HTR-8/SVneo (cell line): ENCODE measurements at regions not wholly inside any gene's neighbourhood (a gene's known extent, or its start where the extent isn't known, plus 50 kb on each side); places are given as distances from the start of the nearest gene placed in this dataset.
A peak's percentile ranks its signal among the peaks of the same experiment; 100 is the strongest.
"Not testable (repeated sequence)": the region's sequence is repeated elsewhere in the genome, so short reads cannot be mapped to it uniquely, and the experiment has no call there.

Experiments used
- DNase-seq: peaks from one replicate; pipeline ENCODE4 v3.0.0; 2011; ENCODE audit warnings: low spot score, mixed read lengths; ENCODE audit not compliant: insufficient read length
- FAIRE-seq: peaks from 2 replicates; lab custom pipeline; 2011; peaks lifted over from hg19 to GRCh38; lab: Jason Lieb, UNC

DNA sequence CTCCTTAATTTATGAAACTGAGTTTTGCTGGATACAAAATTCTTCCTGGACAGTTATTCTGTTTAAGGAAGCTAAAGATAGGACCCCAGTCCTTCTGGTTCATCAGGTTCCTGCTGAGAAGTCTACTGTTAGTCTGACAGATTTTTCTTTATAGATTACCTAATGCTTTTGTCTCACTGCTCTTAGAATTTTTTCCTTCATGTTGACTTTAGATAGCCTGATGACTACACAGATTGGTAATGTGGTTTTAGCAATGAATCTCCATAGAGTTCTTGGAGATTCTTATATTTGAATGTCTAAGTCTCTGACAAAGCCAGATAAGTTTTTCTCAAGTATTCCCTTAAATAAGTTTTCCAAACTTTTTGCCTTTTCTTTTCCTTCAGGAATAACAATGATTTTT lies 419.7 kb downstream of the CDH10 start:
- FAIRE-seq (no peak), DNase-seq (no peak)

DNA sequence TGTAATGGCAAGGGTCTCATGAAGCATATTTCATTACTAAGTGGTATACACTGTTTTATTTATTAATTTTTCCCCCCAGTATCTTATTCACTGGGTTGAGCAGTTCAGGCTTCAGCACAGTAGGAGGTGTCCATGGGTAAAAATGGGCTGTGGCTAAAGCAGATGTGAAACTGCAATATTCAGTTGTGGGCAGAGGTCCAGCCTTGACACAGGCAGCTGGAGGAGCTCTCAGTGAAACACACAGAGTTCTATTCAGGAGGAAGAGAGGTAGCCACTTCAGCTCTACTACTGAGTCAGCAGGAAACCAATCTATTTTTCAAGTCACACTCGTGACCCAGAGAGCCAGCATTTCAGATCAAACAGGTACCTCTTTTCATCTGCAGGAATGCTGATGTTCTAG lies 418.3 kb downstream of the CDH10 start:
- FAIRE-seq (peak; percentile 88), DNase-seq (no peak)

DNA sequence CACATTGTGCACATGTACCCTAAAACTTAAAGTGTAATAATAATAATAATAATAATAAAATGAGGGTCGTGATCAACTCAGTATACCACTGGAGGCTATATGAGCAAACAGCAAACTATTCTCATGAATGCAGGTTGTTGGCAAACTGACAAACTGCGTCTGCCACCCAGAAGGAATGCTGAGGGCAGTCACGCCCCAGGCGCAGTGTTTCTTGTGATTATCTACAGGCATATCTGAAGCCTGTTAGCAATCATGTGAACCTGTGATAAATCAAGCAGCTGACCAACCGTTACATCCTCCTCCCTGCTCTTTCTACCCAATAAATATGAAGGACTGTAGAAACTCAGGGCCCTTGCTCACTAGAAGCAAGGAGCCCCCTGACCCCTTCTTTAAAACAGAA lies 416.9 kb downstream of the CDH10 start:
- not testable (repeated sequence) for DNase-seq
- FAIRE-seq: peak; percentile 60

DNA sequence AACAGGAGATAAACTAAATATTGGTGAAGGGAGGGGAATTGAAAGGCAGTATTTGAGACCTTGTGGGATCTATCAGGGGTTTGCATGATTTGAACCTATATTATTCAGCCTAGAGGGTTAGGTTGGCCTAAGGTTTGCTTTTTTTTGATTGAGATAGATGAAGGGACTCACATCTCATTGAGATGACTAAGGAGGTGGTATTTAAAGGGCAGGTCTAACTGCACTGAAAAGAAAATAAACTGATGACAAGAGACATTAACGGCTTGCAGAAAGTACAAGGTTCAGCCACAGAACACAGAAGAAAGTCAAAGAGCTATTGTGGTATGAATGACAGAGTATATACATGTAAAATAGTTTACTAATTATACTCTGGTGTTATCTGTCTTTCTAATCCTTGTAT lies 412.7 kb downstream of the CDH10 start:
- no peak for DNase-seq

DNA sequence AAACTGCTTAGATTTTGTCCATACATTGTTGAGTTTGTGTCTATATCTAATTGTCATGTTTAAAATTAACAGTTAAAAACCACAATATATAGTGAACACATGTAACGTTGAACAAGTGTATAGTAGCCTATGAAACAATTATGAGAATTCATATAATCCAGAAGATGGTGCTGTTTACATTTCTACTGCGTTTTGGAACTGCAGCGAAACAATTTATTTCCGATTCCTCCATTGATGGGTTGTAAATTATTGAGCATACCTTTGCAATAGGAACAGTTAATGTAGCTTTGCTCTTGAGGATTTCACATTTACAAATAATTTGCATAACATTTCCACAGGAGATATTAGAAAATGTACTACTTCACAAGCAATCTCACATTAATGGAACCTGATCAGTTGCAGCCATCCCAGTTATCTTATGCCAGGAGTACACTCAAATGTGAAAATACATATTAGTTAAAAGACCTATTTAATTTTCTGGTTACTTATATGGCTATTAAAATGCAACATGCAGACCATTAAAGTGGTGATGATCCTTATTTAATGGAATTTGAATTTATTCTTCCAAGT lies 411.8 kb downstream of the CDH10 start:
- DNase-seq: no peak
- FAIRE-seq: peak; percentile 42

More for the DNA sequence above, 412.7 kb downstream of the CDH10 start:
- FAIRE-seq: no peak

DNA sequence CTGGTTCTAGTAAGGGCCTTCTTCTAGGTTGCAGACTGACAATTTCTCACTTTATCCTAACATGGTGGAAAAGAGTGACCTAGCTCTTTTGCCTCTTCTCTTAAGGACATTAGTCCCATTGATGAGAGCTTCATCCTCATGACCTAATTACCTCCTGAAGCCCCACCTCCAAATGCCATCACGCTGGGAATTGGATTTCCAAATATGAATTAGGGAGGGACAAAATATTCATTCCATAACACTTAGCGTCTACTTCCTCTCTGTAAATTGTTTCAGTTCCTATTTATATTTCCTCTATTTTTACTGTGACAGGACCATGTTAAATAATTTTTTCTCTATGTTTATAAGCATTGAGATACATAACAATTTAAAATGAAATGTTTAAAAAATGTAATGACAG lies 408.8 kb downstream of the CDH10 start:
- DNase-seq (no peak), FAIRE-seq (no peak)

DNA sequence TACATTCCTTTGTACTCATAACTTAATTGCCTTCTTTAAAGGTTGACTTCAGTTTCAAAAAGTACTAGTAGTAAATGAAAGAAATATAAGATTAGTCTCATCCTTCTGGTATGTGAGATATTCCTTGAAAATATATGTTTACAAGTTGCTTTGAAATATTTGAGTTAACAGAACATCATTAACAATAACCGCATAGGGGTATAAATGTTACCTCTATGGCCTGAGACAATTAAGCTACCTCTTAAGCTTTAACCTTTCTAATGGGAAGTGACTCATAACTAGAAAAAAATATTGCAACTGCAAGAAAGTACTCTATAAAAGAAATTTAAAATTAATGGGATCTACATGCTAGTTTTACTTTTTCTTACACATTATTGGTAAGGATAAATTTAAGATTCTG lies 399.0 kb downstream of the CDH10 start:
- peak; percentile 26 for FAIRE-seq
- peak; percentile 15 for DNase-seq

DNA sequence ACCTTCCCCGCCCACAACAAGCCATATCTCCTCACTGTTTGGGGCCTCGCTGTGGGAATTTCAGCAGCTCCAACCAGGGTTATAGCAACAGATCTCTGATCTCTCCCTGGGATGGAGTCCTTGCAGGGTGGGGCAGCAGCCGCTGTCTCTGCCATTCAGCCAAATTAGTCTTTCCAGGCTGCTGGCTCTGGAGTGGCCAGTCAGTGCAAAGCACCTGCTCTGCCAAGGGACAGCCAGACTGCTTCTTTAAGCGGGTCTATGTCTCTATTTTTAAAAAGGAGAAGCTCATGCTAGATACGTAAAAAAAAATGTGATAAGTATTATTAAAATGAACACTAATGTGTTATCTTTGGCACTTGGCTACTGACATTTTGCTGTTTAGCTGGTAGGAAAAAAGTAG lies 380.2 kb downstream of the CDH10 start:
- no peak for DNase-seq
- no peak for FAIRE-seq

DNA sequence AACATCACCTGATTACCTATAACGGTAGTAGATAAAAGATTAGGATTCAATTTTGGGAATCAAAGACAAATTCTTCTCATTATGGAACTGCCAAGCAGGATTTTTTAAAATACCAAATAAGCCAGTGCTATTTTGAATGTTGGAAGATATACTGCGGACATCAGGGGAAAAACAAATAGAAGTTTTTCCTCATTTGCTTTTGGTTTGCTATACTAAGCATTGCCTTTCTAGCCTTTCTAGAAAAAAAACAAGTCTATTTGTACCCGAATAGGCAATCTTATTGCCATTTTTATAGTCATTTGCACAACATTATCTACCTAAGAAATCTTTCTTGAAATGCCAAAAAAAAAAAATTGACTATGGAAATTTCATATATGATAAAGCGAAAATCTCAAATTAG lies 379.5 kb downstream of the CDH10 start:
- no peak for FAIRE-seq

DNA sequence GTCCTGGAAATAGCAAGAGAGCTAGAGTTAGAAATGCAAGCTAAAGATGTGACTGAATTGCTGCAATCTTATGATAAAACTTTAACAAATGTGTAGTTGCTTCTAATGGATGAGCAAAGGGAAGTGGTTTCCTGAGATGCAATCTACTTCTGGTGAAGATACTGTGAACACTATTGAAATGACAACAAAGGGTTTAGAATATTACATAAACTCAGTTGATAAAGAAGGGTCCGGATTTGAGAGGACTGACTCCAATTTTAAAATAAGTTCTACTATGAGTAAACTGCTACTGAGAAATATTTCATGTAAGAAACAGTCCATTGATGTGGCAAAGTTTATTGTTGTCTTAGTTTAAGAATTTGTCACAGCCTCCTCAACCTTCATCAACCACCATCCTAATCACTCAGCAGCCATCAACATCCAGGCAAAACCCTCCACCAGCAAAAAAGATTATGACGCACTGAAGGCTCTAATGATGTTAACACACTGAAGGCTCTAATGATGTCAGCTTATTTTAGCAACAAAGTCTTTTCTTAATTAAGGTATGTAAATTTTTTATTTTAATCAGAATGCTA lies 376.2 kb downstream of the CDH10 start:
- no peak for DNase-seq
- FAIRE-seq: no peak

More for the DNA sequence above, 379.5 kb downstream of the CDH10 start:
- DNase-seq: no peak

DNA sequence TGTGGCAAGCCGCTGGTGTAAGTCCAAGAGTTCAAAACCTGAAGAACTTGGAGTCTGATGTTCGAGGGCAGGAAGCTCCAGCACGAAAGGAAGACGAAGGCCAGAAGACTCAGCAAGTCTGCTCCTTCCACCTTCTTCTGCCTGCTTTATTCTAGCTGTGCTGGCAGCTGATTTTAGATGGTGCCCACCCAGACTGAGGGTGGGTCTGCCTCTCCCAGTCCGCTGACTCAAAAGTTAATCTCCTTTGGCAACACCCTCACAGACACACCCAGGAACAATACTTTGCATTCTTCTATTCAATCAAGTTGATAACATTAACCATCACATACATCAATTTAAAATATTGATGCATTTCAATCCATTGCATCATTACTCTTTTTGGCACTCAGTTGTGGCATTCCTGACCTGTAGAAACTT lies 373.1 kb downstream of the CDH10 start:
- not testable (repeated sequence) for FAIRE-seq

DNA sequence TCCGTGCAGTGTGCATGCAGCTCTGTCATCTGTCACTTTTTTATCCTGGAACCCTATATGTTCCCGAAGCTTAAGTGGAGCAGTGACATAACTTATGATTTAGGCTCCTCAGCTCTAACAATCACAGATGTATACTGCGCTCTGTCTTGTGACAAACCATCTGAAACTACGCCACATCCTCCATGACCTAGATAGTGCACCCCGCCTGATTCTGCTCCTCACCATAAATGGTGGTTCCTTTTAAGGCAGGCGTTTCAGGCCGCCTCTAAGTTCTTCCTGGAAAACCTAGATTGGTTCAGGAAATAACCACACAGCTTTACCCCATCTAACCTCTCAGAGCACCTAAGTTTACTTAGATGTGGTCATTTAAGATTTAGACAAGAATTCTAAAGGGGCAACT lies 372.0 kb downstream of the CDH10 start:
- FAIRE-seq: no peak
- no peak for DNase-seq

More for the DNA sequence above, 373.1 kb downstream of the CDH10 start:
- not testable (repeated sequence) for DNase-seq

DNA sequence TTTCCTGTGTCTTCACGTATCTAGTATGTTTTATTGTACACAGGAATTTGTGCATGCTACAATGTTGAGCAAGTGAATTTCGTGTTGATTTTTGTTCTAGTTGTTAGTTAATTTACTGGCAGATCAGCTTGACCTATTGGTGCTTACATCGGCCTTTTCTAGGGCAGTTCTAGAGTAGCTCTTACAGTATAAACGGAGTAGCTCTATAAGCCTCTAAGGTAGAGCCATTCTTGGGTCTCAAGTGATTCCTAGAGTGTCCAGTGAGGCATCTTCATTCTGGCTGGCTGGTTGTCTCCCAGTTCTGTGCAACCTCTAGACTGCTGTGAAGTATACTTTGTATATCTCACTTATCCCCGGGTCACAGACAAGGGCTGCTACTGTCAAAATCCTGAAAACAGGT lies 364.6 kb downstream of the CDH10 start:
- no peak for DNase-seq
- FAIRE-seq: no peak

DNA sequence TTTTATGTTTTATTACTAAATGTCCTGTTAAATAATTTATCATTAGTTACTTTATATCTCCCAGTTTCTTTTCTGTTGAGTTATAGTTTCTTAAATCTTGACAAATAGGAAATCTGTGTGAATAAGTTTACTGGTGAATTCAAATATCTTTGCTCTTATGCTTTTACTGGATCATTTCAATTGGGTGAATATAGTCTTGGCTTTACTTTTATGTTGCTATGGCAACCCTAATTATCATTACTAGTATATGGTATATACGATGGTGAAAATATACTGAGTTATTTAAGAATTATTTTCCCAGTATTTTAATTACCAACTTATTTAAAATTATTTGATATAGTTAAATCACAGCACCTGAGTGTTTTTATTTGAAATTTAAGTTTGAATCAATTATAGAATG lies 363.0 kb downstream of the CDH10 start:
- DNase-seq (no peak), FAIRE-seq (no peak)

DNA sequence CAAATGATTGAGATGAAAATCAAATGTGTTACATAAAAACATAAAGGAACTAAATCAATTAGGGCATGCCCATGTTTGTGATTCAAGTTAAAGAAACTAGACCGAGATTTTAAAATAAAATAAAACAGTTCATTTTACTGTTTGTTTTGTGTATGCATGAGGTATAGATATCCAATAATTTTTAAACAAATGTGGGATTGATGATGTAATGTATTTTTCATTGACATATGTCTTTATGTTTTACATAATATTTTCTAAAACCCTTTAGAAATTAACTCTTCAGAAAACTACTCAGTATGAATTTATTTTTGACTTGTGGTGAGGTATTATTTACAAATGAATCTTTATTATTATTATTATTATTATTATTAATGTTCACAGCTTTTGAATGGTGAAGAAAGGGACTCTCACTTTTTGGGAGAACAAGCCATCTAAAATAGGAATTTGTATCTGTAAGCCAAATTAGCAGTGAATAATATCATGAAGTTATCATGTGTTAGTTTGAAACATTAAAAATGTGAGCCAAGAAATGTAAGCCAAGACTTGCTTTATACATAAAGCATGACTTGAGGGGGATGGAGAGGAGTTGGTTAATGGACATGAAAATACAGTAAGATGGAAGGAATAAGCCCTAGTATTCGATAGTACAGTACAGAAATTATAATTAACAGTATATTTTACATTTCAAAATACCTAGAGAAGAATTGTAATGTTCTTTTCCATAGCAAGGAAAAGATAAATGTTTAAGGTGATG lies 355.0 kb downstream of the CDH10 start:
- FAIRE-seq: no peak
- DNase-seq: no peak

DNA sequence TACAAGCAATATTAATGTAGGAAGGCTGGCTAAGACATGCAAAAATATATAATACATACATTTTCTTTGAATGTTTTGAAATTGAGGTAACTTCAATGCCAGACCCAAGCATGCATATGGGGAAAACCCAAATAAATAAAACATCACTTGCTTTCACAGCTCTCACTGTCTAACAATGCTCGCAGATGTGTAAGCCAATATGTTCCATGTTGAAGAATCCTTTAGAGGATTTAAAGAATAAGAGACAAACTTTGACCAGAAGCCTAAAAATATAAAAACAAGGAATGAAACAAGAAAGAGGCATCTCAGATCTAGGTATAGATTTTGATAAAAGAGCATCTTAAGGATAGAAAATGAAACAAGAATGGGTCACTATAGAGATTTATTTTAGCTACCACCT lies 354.2 kb downstream of the CDH10 start:
- DNase-seq: no peak

DNA sequence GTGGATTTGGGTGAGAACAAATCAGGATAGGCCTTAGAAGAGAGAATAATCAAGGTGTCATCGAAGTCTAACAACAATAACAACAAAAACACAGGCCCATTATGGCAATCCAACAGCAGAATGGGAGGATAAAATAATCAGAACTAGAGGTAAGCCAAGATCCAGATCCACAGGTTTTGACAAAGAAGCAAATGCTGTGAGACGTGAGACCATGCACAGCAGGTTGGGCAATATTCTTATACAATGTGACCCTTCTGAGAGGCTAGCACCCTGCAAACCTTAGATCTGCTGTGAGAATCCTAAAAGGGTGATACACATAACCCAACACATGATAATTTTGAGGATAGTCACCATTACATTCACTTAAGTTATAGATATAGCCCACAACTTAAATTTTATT lies 352.9 kb downstream of the CDH10 start:
- FAIRE-seq (peak; percentile 20), DNase-seq (no peak)

More for the DNA sequence above, 354.2 kb downstream of the CDH10 start:
- FAIRE-seq: no peak

DNA sequence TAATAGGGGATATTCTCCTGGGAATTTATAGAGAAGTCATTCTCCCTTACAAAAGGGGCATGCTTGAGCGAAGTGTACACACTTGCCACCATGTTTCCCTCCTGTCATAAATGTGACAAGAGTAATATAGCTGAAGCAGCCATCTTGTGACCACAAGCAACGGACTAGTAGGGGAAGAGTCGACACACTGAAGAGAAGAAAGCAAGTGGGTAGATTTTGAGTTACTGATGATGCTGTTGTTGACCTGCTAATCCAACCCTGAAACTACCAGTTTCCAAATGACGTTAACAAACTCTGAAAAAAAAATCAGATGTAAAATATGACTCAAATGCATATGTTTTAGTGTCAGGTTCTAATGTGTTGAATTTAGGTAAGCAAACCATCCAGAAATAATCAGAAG lies 350.4 kb downstream of the CDH10 start:
- no peak for DNase-seq
- FAIRE-seq: peak; percentile 44

DNA sequence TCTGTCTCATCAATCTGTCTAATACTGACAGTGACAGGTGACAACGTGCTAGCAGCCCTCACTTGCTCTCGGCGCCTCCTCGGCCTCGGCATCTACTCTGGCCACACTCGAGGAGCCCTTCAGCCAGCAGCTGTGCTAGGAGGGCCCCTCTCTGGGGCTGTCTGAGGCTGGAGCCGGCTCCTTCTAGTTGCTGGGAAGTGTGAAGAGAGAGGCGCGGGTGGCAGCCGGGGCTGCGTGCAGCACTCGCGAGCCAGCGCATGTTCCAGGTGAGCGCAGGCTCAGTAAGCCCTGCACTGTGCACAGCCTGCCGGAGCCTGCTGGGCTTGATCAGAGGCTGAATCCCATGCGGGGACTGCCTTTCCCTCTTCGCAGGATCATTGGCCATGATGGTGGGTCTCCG lies 330.7 kb downstream of the CDH10 start:
- FAIRE-seq (no peak), DNase-seq (no peak)

DNA sequence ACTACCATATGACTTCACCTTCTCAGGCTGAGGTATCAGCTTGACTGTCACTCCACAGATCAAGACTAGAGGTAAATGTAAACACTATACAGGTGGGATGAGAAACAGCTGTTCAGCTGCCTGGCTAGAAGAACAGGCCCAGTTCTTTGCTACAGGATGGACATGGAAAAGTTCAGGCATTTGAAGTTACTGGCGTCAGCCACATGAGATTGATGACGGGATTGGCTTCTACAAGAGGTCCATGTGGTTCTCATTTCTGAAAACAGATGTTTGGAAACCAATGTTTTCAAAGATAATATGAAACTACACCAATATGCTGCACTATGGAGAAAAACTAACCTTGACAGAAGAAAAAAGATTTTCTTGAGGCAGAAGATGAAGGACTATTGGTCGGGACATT lies 324.1 kb downstream of the CDH10 start:
- peak; percentile 28 for FAIRE-seq
- no peak for DNase-seq

DNA sequence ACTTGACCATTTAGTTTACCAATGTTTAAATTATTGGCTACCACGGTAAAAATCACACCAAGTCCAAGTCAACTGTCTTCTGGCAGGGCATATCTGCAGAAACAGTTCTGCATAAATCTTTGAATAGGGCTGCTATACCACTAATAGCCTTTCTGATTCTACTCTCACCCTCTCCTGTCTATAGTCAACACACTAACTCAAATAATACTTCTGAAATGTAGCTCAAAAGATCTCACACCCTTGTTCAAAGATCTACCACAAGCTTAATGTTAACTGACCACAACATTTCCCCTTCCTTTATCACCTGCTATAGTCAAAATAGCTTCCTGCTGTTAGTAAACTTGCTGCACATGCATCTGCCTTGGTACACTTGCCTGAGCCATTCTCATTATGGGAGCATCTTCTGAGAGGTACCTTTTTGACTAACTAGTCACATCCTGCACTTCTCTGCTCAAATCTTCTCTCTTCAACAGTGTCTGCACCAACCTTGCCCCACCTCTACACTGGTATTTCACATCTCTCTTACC lies 319.4 kb downstream of the CDH10 start:
- DNase-seq (no peak), FAIRE-seq (peak; percentile 38)
